ENCODE measurements at regions not wholly inside any gene's neighbourhood (a gene's known extent, or its start where the extent isn't known, plus 50 kb on each side); places are given as distances from the start of the nearest gene placed in this dataset.

GRCh38 chr2:6723865-6724604 is 141.7 kb downstream of the CMPK2 start:
- Histone ChIP-seq H3K27me3 (ENCODE audit: insufficient read depth, low read length) (no peaks in the 10 kb centered on the region), H3K9ac (ENCODE audit: low read depth, low read length) (no peak overlapping the region), H3K36me3 (ENCODE audit: insufficient read depth, low read depth, low read length) (no peaks in the 10 kb centered on the region), H3K4me3 (ENCODE audit: low read length) (no peak overlapping the region), H3K9me3 (ENCODE audit: insufficient read depth, low read depth, low read length) (no peaks in the 10 kb centered on the region), H3K27ac (ENCODE audit: low read length) (no peak overlapping the region), H3K4me1 (ENCODE audit: insufficient read depth, low read length) (no peaks in the 10 kb centered on the region)

- Histone ChIP-seq H3K9ac (ENCODE audit: low read depth, low read length) (no peak overlapping the region), H3K4me1 (ENCODE audit: insufficient read depth, low read length) (no peaks in the 10 kb centered on the region), H3K27me3 (ENCODE audit: insufficient read depth, low read length) (no peaks in the 10 kb centered on the region), H3K27ac (ENCODE audit: low read length) (no peak overlapping the region), H3K9me3 (ENCODE audit: insufficient read depth, low read depth, low read length) (no peaks in the 10 kb centered on the region), H3K4me3 (ENCODE audit: low read length) (no peak overlapping the region), H3K36me3 (ENCODE audit: insufficient read depth, low read depth, low read length) (no peaks in the 10 kb centered on the region)
Observed at GRCh38 chr2:6724605-6725140, 141.0 kb downstream of the CMPK2 start.

GRCh38 chr2:6728156-6728555 is 137.6 kb downstream of the CMPK2 start:
- Histone ChIP-seq H3K4me1 (ENCODE audit: insufficient read depth, low read length) (no peaks in the 10 kb centered on the region), H3K36me3 (ENCODE audit: insufficient read depth, low read depth, low read length) (no peaks in the 10 kb centered on the region), H3K4me3 (ENCODE audit: low read length) (no peak overlapping the region), H3K9ac (ENCODE audit: low read depth, low read length) (no peak overlapping the region), H3K9me3 (ENCODE audit: insufficient read depth, low read depth, low read length) (no peaks in the 10 kb centered on the region; the same call in 1 of the 2 replicates), H3K27ac (ENCODE audit: low read length) (no peak overlapping the region), H3K27me3 (ENCODE audit: insufficient read depth, low read length) (no peaks in the 10 kb centered on the region)

GRCh38 chr2:6730003-6730402 is 135.7 kb downstream of the CMPK2 start:
- H3K27me3 ChIP-seq (ENCODE audit: insufficient read depth, low read length): no peaks in the 10 kb centered on the region
- H3K36me3 ChIP-seq (ENCODE audit: insufficient read depth, low read depth, low read length): no peaks in the 10 kb centered on the region
- H3K27ac ChIP-seq (ENCODE audit: low read length): no peak overlapping the region
- H3K4me1 ChIP-seq (ENCODE audit: insufficient read depth, low read length): no peaks in the 10 kb centered on the region
- H3K9ac ChIP-seq (ENCODE audit: low read depth, low read length): no peak overlapping the region
- no peaks in the 10 kb centered on the region; the same call in 1 of the 2 replicates for H3K9me3 ChIP-seq (ENCODE audit: insufficient read depth, low read depth, low read length)
- no peak overlapping the region for H3K4me3 ChIP-seq (ENCODE audit: low read length)

- Histone ChIP-seq H3K36me3 (ENCODE audit: insufficient read depth, low read depth, low read length) (no peaks in the 10 kb centered on the region), H3K9ac (ENCODE audit: low read depth, low read length) (no peak overlapping the region), H3K4me3 (ENCODE audit: low read length) (no peak overlapping the region), H3K9me3 (ENCODE audit: insufficient read depth, low read depth, low read length) (no peaks in the 10 kb centered on the region; the same call in 1 of the 2 replicates), H3K27me3 (ENCODE audit: insufficient read depth, low read length) (no peaks in the 10 kb centered on the region), H3K4me1 (ENCODE audit: insufficient read depth, low read length) (no peaks in the 10 kb centered on the region), H3K27ac (ENCODE audit: low read length) (no peak overlapping the region)
Observed at GRCh38 chr2:6730649-6731532, 134.8 kb downstream of the CMPK2 start.

- no peak overlapping the region for H3K4me3 ChIP-seq (ENCODE audit: low read length)
- H3K4me1 ChIP-seq (ENCODE audit: insufficient read depth, low read length): no peaks in the 10 kb centered on the region; the same call in 1 of the 2 replicates
- H3K27ac ChIP-seq (ENCODE audit: low read length): no peak overlapping the region
- no peaks in the 10 kb centered on the region for H3K27me3 ChIP-seq (ENCODE audit: insufficient read depth, low read length)
- no peaks in the 10 kb centered on the region for H3K36me3 ChIP-seq (ENCODE audit: insufficient read depth, low read depth, low read length)
- no peaks in the 10 kb centered on the region for H3K9me3 ChIP-seq (ENCODE audit: insufficient read depth, low read depth, low read length)
- no peak overlapping the region for H3K9ac ChIP-seq (ENCODE audit: low read depth, low read length)
Observed at GRCh38 chr2:6739547-6739946, 126.2 kb downstream of the CMPK2 start.

- no peaks in the 10 kb centered on the region; the same call in 1 of the 2 replicates for H3K4me1 ChIP-seq (ENCODE audit: insufficient read depth, low read length)
- no peaks in the 10 kb centered on the region for H3K36me3 ChIP-seq (ENCODE audit: insufficient read depth, low read depth, low read length)
- no peak overlapping the region for H3K4me3 ChIP-seq (ENCODE audit: low read length)
- no peak overlapping the region for H3K27ac ChIP-seq (ENCODE audit: low read length)
- H3K27me3 ChIP-seq (ENCODE audit: insufficient read depth, low read length): no peaks in the 10 kb centered on the region
- H3K9me3 ChIP-seq (ENCODE audit: insufficient read depth, low read depth, low read length): no peaks in the 10 kb centered on the region
- no peak overlapping the region for H3K9ac ChIP-seq (ENCODE audit: low read depth, low read length)
Observed at GRCh38 chr2:6741229-6741628, 124.5 kb downstream of the CMPK2 start.

GRCh38 chr2:6744038-6744437 is 121.7 kb downstream of the CMPK2 start:
- no peak overlapping the region for H3K4me3 ChIP-seq (ENCODE audit: low read length)
- no peaks in the 10 kb centered on the region for H3K9me3 ChIP-seq (ENCODE audit: insufficient read depth, low read depth, low read length)
- no peaks in the 10 kb centered on the region for H3K36me3 ChIP-seq (ENCODE audit: insufficient read depth, low read depth, low read length)
- no peak overlapping the region for H3K9ac ChIP-seq (ENCODE audit: low read depth, low read length)
- H3K27ac ChIP-seq (ENCODE audit: low read length): no peak overlapping the region
- no peaks in the 10 kb centered on the region for H3K27me3 ChIP-seq (ENCODE audit: insufficient read depth, low read length)
- H3K4me1 ChIP-seq (ENCODE audit: insufficient read depth, low read length): no peaks in the 10 kb centered on the region; the same call in 1 of the 2 replicates

- Histone ChIP-seq H3K9ac (ENCODE audit: low read depth, low read length) (no peak overlapping the region), H3K36me3 (ENCODE audit: insufficient read depth, low read depth, low read length) (no peaks in the 10 kb centered on the region), H3K4me1 (ENCODE audit: insufficient read depth, low read length) (peaks cover 5% of the 10 kb centered on the region; the same call in 1 of the 2 replicates), H3K4me3 (ENCODE audit: low read length) (no peak overlapping the region), H3K9me3 (ENCODE audit: insufficient read depth, low read depth, low read length) (no peaks in the 10 kb centered on the region), H3K27ac (ENCODE audit: low read length) (no peak overlapping the region), H3K27me3 (ENCODE audit: insufficient read depth, low read length) (no peaks in the 10 kb centered on the region)
Observed at GRCh38 chr2:6747433-6747832, 118.3 kb downstream of the CMPK2 start.

- H3K9me3 ChIP-seq (ENCODE audit: insufficient read depth, low read depth, low read length): no peaks in the 10 kb centered on the region
- no peak overlapping the region for H3K27ac ChIP-seq (ENCODE audit: low read length)
Observed at GRCh38 chr2:6748406-6749067, 117.2 kb downstream of the CMPK2 start.

GRCh38 chr2:6749962-6750361 is 115.7 kb downstream of the CMPK2 start:
- Histone ChIP-seq H3K27ac (ENCODE audit: low read length) (no peak overlapping the region), H3K27me3 (ENCODE audit: insufficient read depth, low read length) (no peaks in the 10 kb centered on the region), H3K9ac (ENCODE audit: low read depth, low read length) (no peak overlapping the region), H3K36me3 (ENCODE audit: insufficient read depth, low read depth, low read length) (no peaks in the 10 kb centered on the region), H3K4me3 (ENCODE audit: low read length) (no peak overlapping the region), H3K4me1 (ENCODE audit: insufficient read depth, low read length) (peaks cover 5% of the 10 kb centered on the region; the same call in 1 of the 2 replicates), H3K9me3 (ENCODE audit: insufficient read depth, low read depth, low read length) (no peaks in the 10 kb centered on the region)

More at GRCh38 chr2:6748406-6749067, 117.2 kb downstream of the CMPK2 start:
- Histone ChIP-seq H3K9ac (ENCODE audit: low read depth, low read length) (no peak overlapping the region), H3K27me3 (ENCODE audit: insufficient read depth, low read length) (no peaks in the 10 kb centered on the region), H3K4me3 (ENCODE audit: low read length) (no peak overlapping the region), H3K36me3 (ENCODE audit: insufficient read depth, low read depth, low read length) (no peaks in the 10 kb centered on the region), H3K4me1 (ENCODE audit: insufficient read depth, low read length) (peaks cover 5% of the 10 kb centered on the region; the same call in 1 of the 2 replicates)
